HEK293 (cell line): ENCODE measurements at regions not wholly inside any gene's neighbourhood (a gene's known extent, or its start where the extent isn't known, plus 50 kb on each side); places are given as distances from the start of the nearest gene placed in this dataset.

Source experiments
- TRIM28 ChIP-seq: IDR thresholded peaks from 2 replicates; pipeline ENCODE4 v1.6.1; 2011; ENCODE audit warnings: low read length, control low read depth, borderline replicate concordance
- ZNF311 ChIP-seq: fragments of 450-650 bp; formaldehyde crosslinking; IDR thresholded peaks from 2 replicates; pipeline ENCODE4 v1.5.1; 2017; ENCODE audit warnings: missing biosample characterization, missing genetic modification characterization, borderline replicate concordance
- ZNF792 ChIP-seq: fragments of 450-650 bp; formaldehyde crosslinking; IDR thresholded peaks from 2 replicates; pipeline ENCODE4 v1.5.1; 2016; ENCODE audit warnings: missing biosample characterization, missing genetic modification characterization
- TF ChIP-seq, protein P1 (sequence below): fragments of 450-650 bp; formaldehyde crosslinking; IDR thresholded peaks from 2 replicates; pipeline ENCODE4 v1.5.1; 2016; ENCODE audit warnings: missing biosample characterization, missing genetic modification characterization
- TF ChIP-seq, protein P2 (sequence below): IDR thresholded peaks from 2 replicates; pipeline ENCODE4 v1.6.1; 2011; ENCODE audit warnings: mild to moderate bottlenecking, low read depth, low read length, borderline replicate concordance
- TF ChIP-seq, protein P3 (sequence below): fragments of 450-650 bp; formaldehyde crosslinking; optimal IDR thresholded peaks from 2 replicates; pipeline ENCODE3; 2016; ENCODE audit warnings: missing biosample characterization, mild to moderate bottlenecking, missing genetic modification characterization

DNA sequence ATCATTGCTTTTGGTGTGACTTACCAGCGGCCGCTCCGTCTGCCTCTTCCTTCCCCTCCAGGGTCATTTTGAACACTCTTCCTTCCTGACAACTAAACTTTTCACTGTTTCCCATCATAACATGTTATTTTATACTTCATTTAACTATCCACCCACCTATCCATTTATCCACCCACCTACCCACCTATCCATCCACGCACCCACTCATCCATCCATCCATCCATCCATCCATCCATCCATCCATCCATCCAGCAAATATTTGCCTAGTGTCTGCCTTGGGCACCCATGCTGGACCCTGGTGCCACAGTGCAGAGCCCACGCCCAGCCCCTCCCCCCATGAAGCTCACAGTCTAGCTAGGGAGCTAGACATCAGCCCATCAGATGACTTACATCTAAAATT, 254.9 kb downstream of the TLE3 start:
- TF ChIP-seq, protein P1, sequence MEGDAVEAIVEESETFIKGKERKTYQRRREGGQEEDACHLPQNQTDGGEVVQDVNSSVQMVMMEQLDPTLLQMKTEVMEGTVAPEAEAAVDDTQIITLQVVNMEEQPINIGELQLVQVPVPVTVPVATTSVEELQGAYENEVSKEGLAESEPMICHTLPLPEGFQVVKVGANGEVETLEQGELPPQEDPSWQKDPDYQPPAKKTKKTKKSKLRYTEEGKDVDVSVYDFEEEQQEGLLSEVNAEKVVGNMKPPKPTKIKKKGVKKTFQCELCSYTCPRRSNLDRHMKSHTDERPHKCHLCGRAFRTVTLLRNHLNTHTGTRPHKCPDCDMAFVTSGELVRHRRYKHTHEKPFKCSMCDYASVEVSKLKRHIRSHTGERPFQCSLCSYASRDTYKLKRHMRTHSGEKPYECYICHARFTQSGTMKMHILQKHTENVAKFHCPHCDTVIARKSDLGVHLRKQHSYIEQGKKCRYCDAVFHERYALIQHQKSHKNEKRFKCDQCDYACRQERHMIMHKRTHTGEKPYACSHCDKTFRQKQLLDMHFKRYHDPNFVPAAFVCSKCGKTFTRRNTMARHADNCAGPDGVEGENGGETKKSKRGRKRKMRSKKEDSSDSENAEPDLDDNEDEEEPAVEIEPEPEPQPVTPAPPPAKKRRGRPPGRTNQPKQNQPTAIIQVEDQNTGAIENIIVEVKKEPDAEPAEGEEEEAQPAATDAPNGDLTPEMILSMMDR (tag by site-specific recombination) = no peak
- TF ChIP-seq ZNF792 (tag by site-specific recombination) (no peak), ZNF311 (tag by site-specific recombination) (no peak), TRIM28 (no peak)
- TF ChIP-seq, protein P2, sequence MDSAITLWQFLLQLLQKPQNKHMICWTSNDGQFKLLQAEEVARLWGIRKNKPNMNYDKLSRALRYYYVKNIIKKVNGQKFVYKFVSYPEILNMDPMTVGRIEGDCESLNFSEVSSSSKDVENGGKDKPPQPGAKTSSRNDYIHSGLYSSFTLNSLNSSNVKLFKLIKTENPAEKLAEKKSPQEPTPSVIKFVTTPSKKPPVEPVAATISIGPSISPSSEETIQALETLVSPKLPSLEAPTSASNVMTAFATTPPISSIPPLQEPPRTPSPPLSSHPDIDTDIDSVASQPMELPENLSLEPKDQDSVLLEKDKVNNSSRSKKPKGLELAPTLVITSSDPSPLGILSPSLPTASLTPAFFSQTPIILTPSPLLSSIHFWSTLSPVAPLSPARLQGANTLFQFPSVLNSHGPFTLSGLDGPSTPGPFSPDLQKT = no peak
- TF ChIP-seq, protein P3, sequence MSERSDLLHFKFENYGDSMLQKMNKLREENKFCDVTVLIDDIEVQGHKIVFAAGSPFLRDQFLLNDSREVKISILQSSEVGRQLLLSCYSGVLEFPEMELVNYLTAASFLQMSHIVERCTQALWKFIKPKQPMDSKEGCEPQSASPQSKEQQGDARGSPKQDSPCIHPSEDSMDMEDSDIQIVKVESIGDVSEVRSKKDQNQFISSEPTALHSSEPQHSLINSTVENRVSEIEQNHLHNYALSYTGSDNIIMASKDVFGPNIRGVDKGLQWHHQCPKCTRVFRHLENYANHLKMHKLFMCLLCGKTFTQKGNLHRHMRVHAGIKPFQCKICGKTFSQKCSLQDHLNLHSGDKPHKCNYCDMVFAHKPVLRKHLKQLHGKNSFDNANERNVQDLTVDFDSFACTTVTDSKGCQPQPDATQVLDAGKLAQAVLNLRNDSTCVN (tag by site-specific recombination) = no peak
